GM12892 (cell line): ENCODE measurements at regions not wholly inside any gene's neighbourhood (a gene's known extent, or its start where the extent isn't known, plus 50 kb on each side); places are given as distances from the start of the nearest gene placed in this dataset.

ENCODE experiments used
- POLR2A ChIP-seq: IDR thresholded peaks from 2 replicates; pipeline ENCODE4 v1.6.1; 2011; ENCODE audit warnings: low read depth, low read length, control low read depth
- POLR2AphosphoS5 ChIP-seq: IDR thresholded peaks from 2 replicates; pipeline ENCODE4 v1.6.1; 2011; ENCODE audit warnings: low read depth, low read length, control low read depth
- TAF1 ChIP-seq: IDR thresholded peaks from 2 replicates; pipeline ENCODE4 v1.6.1; 2011; ENCODE audit warnings: low read depth, mild to moderate bottlenecking, control low read depth, low read length, borderline replicate concordance

DNA sequence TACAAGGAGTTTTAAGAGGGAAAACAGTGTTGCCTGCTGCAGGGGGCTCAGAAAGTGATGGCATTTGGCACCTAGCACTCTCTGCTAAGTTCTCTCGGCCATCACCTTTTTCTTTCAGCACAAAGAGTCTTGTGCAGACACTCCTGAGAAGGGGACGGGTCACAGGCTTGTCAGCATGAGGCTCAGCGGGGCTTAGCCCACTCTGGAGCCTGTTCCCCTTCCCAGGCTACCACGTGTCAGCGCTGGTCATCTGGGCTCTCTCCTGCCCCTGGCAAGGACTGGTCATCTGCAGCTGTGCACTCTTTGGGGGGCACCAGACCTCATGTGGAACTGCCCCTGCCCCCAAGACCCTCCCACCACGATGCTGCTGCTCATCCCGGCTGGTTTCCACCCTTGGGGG, 152.1 kb upstream of the MKI67 start:
- TF ChIP-seq POLR2AphosphoS5 (no peak), POLR2A (no peak), TAF1 (no peak)
